Activated CD4-positive, alpha-beta T cell treated with anti-CD3 and anti-CD28 coated beads, Interleukin-2, Interleukin-4, amounts not matched to agents 100 ng/mL and 50 ng/mL, durations not matched to agents 16 hours and 8 hours (primary cell): ENCODE measurements at regions not wholly inside any gene's neighbourhood (a gene's known extent, or its start where the extent isn't known, plus 50 kb on each side); places are given as distances from the start of the nearest gene placed in this dataset.

Experiments used
- DNase-seq: peaks from one replicate; pipeline ENCODE4 v3.0.0-alpha.2; 2020; ENCODE audit warnings: low spot score

DNA sequence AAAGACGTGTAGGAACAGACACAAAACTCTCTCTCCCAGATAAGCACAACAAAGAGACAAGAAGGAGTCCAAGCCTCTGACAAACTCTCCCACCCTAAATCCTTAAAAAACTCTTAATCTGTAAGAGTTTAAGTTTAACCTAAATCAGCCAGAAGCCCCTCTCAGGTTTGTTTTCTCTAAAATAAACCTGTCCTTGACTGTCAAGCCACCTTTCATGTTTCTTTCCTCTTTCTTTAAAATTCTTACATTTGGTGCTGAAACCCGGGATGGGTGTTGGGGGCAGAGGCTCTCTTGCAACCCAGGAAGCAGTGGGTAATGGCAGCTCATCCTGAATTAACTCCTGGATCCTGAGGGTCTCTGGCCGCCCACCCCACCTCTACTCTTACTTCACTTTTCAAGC is 107.8 kb upstream of the TENT5D start:
- DNase-seq: no peak

DNA sequence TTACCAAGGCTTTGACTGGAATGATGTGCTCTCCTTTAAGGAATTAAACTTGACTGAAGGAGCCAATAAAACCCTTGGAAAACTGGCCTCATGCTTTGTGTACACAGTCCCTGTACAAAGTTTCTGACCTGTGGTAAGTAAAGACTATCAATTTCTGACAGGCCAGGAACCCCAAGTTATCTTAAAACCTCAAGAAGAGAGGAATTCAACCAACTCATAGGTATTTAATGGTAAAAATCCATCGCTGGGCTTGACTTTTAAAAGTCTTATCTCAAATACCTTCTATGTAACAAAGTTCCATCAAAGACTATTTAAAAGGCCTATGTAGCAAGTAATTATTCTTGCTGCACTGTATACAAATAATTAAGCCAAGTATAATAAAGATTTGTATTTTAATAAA is 103.7 kb upstream of the TENT5D start:
- DNase-seq: no peak

DNA sequence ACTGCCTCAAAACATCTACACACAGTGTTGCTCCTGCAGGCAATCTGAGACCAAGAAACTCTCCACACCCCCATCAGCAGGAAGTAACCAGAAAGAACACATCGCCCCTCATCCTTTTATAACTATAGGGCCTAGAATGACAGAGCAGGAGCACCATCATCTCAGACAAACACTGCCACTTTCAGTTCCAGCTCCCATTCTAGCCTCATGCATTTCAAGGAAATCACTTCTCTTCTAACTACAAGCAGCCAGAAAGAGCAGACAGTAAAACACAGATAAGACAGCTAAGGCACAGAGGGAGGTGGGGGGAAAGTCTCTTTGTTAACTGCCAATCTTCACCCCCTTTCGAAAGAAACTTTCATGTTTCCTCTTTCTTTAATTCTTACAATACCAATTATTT is 102.6 kb upstream of the TENT5D start:
- no peak for DNase-seq

DNA sequence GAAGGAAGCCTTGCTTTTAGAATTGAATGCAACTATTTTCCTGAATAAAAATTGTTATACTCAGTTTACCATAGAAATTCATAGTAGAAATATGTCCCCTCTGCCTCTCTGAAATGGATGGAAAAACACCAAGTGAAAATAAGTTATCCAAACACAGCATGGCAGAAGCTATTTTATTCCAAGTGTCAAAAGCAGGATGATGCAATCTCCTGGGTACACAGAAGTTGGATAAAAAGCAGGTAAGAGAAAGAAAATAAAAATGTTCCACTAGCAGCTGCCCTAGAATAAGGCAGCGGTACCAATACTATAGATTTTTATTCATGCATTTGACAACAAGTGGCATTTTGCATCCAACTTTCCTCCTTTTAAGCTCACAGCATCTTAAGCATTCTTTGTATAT is 89.0 kb upstream of the TENT5D start:
- no peak for DNase-seq

DNA sequence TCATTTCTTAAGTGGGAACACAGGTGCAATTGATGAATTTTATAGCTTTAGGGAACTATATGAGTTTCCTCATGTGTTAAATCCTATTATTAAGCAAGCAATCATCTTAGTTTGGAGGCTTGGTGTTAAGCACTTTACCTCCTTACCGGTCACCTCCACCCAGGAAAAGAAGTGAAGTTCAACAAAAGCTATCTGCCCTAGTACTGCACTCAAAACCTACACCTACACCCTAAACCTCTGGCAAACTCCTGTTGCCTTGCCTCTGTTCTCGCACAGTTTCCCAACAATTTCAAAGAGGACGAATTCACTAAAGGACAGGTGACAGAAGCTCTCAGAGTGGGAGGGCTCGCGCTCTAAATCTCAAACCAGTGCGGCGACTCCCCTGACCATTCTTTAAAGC is 85.7 kb upstream of the TENT5D start:
- DNase-seq: no peak

DNA sequence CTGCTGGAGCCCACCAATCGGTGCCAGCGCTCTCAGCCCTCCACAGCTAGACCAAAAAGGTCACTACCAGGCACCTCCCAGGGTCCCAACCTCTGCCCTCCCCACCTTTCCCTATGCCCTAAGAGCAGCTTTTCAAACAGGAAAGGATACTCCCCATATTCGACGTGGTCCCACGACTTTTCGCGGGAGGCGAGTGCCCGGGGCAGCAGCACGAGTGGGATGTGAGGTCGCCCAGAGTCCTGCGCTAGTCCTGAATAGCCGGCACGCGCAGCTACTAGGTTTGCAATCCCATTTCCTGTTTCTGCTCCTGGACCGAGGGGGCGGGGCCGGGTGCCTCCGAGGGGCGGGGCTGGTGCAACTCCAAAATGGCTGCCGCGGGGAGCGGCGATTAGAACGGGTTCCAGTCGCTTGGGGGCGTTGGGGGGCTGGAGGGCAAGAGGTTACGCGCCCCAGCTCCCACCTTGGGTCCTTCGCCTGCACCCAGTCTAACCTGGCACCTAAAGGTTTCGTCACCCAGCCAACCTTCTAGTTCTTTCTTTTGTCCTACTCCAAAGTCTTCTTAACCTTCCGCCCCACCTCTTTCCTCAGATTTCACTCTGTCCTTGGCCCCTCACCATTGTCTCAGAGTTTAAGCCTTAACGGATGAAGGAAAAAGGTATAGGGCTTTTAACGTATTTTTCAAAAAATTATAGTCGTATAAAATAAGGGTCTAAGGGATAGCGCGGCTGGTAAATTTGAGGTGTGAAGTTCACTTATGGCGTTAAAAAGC is 85.0 kb upstream of the TENT5D start:
- no peak for DNase-seq

DNA sequence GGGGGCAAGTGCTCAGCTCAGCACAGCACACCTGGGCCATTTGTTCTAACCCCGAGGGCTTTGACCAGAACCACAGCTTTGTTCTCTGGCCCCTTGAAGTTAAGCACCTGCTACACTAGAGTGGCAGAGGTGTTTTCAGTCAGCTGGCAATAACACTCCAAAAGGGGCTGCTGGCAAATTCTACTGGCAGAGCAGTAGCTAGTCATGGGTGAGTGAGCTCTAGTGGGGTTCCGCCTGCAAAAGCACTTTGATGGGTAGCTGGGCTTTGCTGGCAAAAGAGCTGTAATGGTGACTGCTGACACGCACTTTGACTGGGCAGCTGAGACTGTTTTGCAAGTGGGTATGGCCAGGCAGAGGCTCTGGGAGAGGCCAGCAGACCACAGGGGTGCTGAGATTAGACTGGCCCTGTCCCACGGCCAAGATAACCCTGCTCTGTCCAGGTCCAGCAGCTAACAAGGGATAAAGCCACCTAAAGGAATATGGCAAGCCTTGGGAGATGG is 65.2 kb upstream of the TENT5D start:
- no peak for DNase-seq
